Spleen (tissue), 7 donors: ENCODE measurements at regions not wholly inside any gene's neighbourhood (a gene's known extent, or its start where the extent isn't known, plus 50 kb on each side); places are given as distances from the start of the nearest gene placed in this dataset.

Source experiments
- CTCF ChIP-seq, 11 experiments: fragments of 200-600 bp in 7 of 11; fragments of 450-650 bp in 4 of 11; sonication (generic) in 4 of 11; IDR thresholded peaks in 8 of 11; conservative IDR thresholded peaks in 3 of 11; 1 replicate in 7 of 11; 2 replicates in 4 of 11; pipeline versions ENCODE4 v1.4.0 to v1.8.0; 2016 to 2021; ENCODE audit warnings: antibody characterized with exemption in 11 of 11, inconsistent platforms in 4 of 11, mild to moderate bottlenecking in 1 of 11
- POLR2A ChIP-seq, 3 donors: fragments of 450-650 bp; IDR thresholded peaks; one replicate each; pipeline ENCODE4 v1.5.1; 2017; ENCODE audit warnings: antibody characterized with exemption in 3 of 3, mild to moderate bottlenecking in 1 of 3
- POLR2AphosphoS5 ChIP-seq, 3 donors: sonication (generic); formaldehyde crosslinking; IDR thresholded peaks; one replicate each; pipeline ENCODE4 v1.5.1; 2017; ENCODE audit warnings: antibody characterized with exemption in 3 of 3
- donor health status: DM: no; HTN: no; CAD: no; lungs with moderate emphysema.
- donor health status: DM: no; HTN: no; CAD: no.
- donor health status: DM: no; HTN: no; CAD: no.

- no peak for TF ChIP-seq POLR2A (IDR thresholded peaks at IDR 0.05)
- no peak for TF ChIP-seq CTCF (IDR thresholded peaks at IDR 0.05 in 8 of 11, conservative IDR thresholded peaks at IDR 0.05 in 3 of 11)
- no peak for TF ChIP-seq POLR2AphosphoS5 (IDR thresholded peaks at IDR 0.05)
Measured at GRCh38 chr7:106794276-106795083, 70.6 kb upstream of the PIK3CG start.
